Lower leg skin (tissue), 3 donors: ENCODE measurements at regions not wholly inside any gene's neighbourhood (a gene's known extent, or its start where the extent isn't known, plus 50 kb on each side); places are given as distances from the start of the nearest gene placed in this dataset.

ENCODE experiments used
- POLR2A ChIP-seq, 2 donors: fragments of 450-650 bp; IDR thresholded peaks; one replicate each; pipeline ENCODE4 v1.6.1; 2016 to 2017; ENCODE audit warnings: antibody characterized with exemption in 2 of 2, mild to moderate bottlenecking in 1 of 2, moderate library complexity in 1 of 2
- TF ChIP-seq, protein P1 (sequence below), 3 donors: fragments of 450-650 bp; IDR thresholded peaks; one replicate each; pipeline ENCODE4 v1.5.1; 2016; ENCODE audit warnings: antibody characterized with exemption in 3 of 3, mild to moderate bottlenecking in 3 of 3, moderate library complexity in 2 of 3

DNA sequence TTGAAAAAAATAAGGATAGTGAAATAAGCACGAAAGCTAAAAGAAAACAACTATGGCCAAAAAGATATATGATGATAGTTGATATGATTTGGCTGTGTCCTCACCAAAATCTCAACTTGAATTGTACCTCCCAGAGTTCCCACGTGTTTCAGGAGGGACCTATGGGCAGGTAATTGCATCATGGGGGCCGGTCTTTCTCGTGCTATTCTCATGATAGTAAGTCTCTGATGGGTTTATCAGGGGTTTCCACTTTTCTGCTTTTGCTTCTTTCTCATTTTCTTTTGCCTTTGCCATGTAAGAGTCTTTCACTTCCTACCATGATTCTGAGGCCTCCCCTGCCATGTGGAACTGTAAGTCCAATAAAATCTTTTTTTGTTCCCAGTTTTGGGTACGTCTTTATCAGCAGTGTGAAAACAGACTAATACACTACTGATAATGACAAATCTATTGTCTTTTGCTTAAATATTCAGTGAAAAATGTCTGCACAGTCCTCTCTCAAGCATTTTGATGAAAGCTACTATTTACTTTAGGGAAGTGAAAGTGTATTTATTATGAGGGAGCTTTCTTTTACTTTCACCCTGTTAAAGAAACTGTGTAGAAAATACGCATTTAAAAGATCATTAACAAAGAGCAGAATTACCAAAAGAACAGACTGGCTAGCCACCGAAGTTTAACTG lies 389.1 kb downstream of the HTR1B start:
- TF ChIP-seq POLR2A (IDR thresholded peaks at IDR 0.05) = no peak
- TF ChIP-seq, protein P1, sequence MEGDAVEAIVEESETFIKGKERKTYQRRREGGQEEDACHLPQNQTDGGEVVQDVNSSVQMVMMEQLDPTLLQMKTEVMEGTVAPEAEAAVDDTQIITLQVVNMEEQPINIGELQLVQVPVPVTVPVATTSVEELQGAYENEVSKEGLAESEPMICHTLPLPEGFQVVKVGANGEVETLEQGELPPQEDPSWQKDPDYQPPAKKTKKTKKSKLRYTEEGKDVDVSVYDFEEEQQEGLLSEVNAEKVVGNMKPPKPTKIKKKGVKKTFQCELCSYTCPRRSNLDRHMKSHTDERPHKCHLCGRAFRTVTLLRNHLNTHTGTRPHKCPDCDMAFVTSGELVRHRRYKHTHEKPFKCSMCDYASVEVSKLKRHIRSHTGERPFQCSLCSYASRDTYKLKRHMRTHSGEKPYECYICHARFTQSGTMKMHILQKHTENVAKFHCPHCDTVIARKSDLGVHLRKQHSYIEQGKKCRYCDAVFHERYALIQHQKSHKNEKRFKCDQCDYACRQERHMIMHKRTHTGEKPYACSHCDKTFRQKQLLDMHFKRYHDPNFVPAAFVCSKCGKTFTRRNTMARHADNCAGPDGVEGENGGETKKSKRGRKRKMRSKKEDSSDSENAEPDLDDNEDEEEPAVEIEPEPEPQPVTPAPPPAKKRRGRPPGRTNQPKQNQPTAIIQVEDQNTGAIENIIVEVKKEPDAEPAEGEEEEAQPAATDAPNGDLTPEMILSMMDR (IDR thresholded peaks at IDR 0.05) = no peak
